ENCODE measurements at regions not wholly inside any gene's neighbourhood (a gene's known extent, or its start where the extent isn't known, plus 50 kb on each side); places are given as distances from the start of the nearest gene placed in this dataset.

DNA sequence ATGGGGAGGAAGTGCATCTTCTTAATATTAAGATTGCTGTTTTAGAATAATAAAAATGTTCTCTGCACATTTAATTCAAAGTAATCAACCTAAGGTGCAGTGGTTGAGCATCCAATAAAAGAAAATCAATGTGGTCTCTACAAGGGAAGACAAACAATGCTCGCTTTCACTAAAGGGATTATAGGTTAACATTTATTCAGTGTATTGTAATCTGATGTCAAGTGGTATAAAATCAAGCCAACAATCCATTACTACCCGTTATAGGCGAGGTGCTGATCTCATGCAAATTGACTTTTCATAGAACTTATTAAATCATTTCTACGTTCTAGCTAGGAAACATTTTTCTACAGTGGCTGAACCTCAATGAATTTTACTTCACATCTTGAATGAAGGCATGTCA is 773.9 kb downstream of the NR2F1-AS1 start:
- TF ChIP-seq, protein P1, sequence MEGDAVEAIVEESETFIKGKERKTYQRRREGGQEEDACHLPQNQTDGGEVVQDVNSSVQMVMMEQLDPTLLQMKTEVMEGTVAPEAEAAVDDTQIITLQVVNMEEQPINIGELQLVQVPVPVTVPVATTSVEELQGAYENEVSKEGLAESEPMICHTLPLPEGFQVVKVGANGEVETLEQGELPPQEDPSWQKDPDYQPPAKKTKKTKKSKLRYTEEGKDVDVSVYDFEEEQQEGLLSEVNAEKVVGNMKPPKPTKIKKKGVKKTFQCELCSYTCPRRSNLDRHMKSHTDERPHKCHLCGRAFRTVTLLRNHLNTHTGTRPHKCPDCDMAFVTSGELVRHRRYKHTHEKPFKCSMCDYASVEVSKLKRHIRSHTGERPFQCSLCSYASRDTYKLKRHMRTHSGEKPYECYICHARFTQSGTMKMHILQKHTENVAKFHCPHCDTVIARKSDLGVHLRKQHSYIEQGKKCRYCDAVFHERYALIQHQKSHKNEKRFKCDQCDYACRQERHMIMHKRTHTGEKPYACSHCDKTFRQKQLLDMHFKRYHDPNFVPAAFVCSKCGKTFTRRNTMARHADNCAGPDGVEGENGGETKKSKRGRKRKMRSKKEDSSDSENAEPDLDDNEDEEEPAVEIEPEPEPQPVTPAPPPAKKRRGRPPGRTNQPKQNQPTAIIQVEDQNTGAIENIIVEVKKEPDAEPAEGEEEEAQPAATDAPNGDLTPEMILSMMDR (conservative IDR thresholded peaks at IDR 0.05; ENCODE audit: low read length): no peak
- no peak for TF ChIP-seq EZH2phosphoT487 (IDR thresholded peaks at IDR 0.05; ENCODE audit: borderline replicate concordance)

Data from Loucy (cell line).